ENCODE measurements at regions not wholly inside any gene's neighbourhood (a gene's known extent, or its start where the extent isn't known, plus 50 kb on each side); places are given as distances from the start of the nearest gene placed in this dataset.
"Not testable (repeated sequence)": the region's sequence is repeated elsewhere in the genome, so short reads cannot be mapped to it uniquely, and the experiment has no call there.

DNA sequence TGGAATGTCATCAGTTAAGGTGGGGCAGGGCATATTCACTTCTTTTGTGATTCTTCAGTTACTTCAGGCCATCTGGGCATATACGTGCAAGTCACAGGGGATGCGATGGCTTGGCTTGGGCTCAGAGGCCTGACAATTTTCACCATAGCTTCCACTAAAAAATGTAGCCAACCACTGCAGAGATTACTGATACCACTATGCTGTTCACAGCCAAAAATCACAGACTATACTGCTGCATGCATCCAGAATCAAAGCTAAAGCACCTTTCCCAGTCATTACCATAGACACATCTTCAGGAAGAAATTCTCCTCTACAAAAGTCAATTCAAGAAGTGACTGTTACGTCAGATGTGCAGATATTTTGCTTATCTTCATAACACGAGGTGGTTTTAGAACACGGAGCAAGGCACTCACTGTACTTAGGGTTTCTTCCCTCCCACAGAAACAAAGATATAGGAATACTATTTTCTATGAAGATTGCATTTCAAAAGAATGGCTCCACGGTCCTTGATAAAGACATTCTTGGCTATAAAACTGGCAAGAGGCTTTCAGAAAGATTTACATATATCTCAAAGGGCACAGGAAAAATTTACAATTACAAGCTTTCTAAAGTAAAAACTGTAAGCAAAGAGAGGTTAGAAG, 1556.6 kb upstream of the PRR20A start:
- DNase-seq, result no peak

DNA sequence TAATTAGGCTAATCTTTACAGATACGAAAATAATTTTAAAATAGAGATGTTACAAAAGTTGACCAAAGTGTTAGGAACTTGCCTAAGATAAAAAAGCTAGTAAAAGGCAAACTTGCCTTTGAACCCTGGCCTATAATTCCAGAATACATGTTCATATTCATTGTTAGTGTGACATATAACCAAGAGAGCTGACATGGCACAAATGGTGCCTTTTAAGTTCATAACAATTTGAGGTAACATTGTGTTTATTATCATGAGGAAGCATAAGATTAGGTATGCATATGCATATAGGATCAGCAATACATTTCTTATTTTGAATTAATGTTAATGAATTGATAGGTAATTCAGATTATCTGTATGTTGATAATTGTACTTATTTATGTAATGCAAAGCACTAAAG, 1537.9 kb upstream of the PRR20A start:
- DNase-seq, result no peak

DNA sequence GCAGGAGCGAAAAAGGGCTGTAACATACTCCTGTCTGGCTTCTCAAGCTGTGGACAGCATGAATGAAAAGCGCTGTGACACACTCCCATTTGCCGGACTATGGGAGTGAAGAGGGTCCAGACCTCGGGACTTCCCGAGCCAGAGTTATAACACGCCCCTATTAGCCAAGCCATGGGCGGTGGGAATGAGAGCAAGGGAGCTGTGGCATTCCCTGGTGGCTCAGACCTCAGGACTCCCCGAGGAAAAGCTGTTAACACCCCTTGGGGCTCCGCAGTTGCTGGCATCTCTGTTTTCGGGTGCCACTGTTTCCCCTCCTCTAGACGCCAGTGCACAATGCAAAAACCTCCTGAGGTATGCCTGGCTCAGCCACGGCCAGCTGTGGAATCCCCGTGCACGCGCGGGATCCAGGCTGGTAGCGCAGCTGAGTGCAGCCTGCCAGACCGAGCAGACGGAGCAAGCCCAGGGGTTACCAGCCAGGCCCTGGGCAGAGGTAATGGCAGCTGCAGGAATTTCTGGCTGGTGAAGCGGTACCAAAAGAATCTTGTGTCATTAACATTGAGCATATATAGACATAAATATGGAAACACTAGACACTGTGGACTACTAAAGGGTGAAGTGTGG, 1534.6 kb upstream of the PRR20A start:
- no peak for DNase-seq

DNA sequence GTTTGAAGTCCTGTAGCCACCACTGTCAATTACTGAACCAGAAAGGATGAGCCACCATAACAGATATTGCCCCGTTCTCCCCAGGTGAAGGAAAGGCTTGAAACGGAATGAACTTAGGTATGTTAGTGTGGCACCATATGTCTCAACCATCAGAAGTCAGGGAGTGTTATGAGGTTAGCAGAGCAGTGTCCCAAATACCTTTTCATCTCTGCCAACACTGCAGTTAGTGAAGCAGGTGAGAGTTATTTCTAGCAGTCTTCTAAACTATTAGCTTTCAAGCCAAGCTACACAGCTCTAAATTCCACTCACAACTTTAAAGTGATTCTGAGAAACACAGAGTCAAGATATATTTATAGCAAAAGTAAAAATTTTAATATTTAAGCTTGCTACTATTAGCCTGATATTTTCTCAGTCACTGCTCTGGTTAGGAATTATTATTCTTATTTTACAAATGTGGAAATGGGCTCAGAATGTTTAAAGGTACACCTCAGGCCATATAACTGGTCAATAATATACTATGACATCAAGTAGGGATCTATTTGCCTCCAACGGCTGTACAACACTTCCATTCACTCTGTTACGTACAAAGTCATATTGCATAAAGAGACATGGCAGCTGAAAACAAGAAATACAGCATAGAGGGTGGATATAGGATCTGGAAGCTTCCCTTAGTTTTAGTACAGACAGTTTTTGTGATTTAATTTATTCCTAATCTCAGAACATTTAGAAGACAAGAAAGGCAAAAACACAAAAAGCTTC, 1527.1 kb upstream of the PRR20A start:
- no peak for DNase-seq

DNA sequence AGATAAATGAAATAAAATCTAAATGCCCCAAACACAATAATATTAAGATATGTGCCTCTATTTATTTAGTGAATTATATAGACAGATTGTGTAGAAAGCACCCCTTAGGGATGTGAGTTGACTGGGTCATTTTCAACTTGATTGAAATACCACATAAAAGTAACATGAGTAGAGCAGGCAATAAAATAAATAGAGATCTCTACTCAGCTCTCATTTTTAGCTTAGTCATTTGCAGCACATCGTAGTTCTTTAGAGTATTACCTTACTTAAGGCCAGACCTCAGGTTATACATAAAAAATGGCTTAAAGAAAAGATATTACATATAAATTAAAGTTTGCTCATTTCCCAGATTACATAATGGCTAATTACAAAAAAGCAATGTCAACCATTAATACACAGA, 1525.6 kb upstream of the PRR20A start:
- peak; percentile 13 for DNase-seq

- DNase-seq, result no peak
These were observed 1523.5 kb upstream of the PRR20A start for GRCh38 chr13:55617241-55617640.

GRCh38 chr13:55627221-55627620, 1513.5 kb upstream of the PRR20A start:
- no peak for DNase-seq

GRCh38 chr13:55632402-55632801, 1508.3 kb upstream of the PRR20A start:
- no peak for DNase-seq

DNA sequence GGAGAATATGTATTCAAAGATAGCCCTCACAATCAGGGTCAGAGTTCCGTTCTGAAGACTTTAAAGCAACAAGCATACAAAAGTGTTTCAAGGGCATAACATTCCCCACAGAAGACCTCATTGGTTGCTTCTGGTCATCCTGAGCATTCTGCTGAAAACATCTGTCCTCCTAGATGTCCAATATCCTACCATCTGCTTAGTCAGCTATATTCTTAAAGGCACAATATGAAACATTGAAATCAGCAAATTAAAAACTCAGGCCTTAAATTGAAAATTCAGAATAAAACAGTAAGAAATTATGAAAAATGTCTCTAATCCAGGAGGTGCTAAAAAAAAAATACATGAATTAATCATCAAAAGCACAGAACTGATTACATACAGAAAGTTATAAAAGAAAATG, 1491.2 kb upstream of the PRR20A start:
- no peak for DNase-seq

GRCh38 chr13:55652657-55653056, 1488.1 kb upstream of the PRR20A start:
- no peak for DNase-seq

- DNase-seq, result no peak
These were observed 1487.2 kb upstream of the PRR20A start for GRCh38 chr13:55653497-55653896.

DNA sequence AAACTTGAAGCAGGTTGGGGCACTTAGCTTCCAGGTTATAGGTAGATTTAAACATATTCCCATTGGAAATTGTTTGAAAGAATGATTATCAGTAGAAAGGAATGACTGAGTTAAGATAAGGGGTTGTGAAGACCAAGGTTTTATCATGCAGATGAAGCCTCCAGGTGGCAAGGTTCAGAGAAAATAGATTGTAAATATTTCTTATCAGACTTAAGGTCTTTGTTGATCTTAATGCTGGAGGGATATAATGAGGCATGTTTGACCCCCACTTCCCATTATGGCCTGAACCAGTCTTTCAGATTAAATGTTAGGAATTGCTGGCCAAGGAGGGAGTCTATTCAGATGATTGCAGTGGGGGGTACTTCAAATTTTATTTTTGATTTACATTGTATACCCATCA, 1486.5 kb upstream of the PRR20A start:
- DNase-seq, result no peak

- not testable (repeated sequence) for DNase-seq
These were observed 1480.5 kb upstream of the PRR20A start for GRCh38 chr13:55660264-55660663.

DNA sequence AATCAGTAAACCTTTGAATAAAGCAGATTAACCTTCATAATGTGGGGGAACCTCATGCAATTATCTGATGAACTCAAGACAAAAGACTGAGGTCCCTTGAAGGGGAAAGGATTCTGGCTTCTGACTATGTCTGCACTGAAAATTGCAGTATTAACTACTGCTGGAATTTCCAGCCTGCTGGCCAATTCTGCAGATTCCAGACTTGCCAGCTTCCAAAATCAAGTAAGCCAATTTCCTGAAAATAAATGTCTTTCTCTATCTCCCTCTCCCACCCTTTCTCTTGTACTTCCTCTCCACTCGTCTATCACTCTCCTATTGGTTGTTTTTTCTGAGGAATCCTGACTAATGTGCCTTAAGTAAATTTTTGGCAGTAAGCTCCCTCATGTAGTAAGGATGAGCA, 1479.9 kb upstream of the PRR20A start:
- DNase-seq, result no peak

DNA sequence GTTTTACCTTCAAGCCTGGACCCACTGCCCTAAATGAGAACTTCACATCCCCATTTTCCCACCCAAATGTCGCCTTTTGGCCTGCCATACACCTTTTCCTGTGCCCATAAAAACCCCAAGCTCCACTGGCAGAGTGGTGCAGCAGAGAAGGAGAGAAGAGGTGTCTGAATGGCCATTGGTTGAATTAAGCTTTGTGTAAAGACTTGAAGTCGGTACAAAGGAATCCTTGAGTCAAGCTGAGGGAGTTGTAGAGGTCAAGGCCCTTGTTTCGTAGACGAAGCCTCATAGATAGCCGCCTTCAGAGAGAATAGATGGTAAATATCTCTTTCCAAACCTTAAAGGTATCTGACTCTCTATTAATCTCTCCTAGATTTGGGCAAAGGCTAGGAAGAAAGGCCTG, 1479.2 kb upstream of the PRR20A start:
- no peak for DNase-seq

DNA sequence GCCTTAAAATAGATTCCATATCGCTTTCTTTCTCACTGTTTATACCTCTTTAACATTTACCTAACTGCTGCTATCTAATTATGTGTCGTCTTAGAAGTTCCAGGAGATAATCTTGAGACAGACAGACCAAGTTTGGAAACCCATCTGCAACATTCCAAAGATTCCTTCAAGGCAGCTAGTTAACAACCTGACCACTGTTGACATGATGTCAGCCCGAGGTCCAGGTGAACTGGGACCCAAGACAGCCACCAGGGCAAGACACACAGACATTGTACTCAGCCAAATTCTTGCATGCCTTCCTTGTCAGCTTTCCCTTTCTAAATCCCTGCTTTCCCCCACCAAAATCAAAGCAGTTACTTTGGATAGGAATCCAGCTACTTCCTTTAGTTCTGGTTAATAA, 1476.5 kb upstream of the PRR20A start:
- DNase-seq, result no peak

DNA sequence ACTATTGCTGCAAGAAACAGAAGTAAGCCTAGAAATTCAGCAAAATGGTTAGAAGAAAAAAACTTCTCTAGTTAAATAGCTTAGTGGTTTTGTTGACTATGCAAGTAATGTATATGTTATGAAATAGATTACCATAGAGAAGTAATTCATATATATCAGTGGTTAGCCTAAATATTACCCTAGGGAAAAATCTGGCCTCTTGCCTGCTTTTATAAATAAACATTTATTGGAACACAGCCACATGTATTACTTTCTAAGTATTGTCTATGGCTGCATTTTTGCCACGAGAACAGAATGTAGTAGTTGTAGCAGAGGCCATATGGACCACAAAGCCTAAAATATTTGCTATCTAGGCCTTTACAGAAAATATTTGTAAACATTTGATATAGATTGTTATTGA, 1471.7 kb upstream of the PRR20A start:
- no peak for DNase-seq

DNA sequence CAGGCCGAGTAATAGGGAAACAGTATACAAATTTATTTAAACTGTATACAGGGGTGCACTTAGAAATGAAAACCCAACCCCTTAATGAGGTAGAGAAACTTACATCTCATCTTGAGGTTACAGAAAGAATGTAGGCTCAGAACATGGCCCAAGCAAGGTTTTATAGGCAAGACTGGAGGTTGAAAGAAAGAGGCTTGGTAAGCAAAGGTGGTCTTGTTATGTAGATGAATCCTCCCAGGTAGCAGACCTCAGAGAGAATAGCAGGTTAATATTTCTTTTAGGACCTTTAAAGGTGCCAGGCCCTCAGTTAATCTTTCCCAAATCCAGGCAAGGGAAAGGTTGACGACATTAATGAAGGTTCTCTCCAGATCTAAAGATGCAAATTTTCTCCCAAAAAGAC, 1466.8 kb upstream of the PRR20A start:
- DNase-seq, result no peak

GRCh38 chr13:55682776-55683175, 1457.9 kb upstream of the PRR20A start:
- no peak for DNase-seq

DNA sequence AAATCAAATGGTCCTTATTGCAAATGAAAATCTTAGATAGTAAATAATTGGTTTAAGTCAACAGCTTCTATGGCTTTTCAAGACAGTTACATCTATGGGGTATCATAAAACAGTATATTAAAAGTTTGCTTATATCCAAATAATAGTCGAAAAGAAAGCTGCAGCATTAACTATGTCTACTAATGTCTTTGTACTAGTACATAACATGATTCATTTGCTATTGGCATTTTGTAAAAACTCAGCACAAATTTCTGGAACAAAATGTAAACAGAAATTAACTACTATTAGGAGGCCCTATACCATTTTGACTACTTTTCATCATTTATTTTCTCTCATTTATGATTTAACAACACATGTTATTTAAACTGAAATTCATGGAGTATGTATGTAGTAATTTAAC, 1435.2 kb upstream of the PRR20A start:
- DNase-seq, result no peak

DNA sequence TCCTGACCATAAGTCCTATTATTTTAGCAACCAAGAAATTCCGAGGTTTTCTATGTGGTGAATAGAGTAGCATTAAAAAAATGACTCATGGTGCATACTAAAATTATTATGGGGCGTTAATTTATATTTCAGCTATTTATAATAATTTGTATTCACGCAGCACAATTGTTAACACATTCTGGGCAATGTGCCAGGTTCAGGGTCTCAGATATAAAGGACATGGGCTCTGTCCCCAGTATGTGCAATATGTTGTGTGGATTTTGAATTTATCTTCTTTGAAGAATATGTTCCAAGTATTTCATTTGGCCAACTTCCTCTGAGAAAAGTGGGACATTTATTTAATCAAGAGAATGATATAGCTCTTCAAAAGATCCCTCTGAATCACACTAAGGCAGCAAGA, 1434.7 kb upstream of the PRR20A start:
- peak; percentile 10 for DNase-seq

- DNase-seq, result no peak
These were observed 1426.6 kb upstream of the PRR20A start for GRCh38 chr13:55714120-55714519.

DNA sequence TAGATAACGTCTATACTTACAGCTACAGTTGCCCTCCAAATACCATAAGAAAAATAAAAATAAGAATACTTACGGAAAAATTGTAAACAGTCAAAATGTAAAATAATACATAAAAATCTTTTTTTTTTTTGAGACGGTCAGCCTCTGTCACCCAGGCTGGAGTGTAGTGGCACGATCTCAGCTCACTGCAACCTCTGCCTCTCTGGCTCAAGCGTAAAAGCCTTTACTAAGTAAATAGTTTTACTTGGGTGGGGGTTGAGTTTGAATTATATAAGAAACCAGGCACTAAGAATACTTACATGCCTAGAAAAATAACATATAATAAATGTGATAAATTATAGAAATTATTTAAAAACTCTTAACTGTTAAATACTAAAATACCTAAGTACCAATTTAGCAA, 1413.0 kb upstream of the PRR20A start:
- no peak for DNase-seq

GRCh38 chr13:55728247-55728646, 1412.5 kb upstream of the PRR20A start:
- no peak for DNase-seq

- DNase-seq, result no peak
These were observed 1394.9 kb upstream of the PRR20A start for GRCh38 chr13:55745828-55746227.
